ENCODE measurements at regions not wholly inside any gene's neighbourhood (a gene's known extent, or its start where the extent isn't known, plus 50 kb on each side); places are given as distances from the start of the nearest gene placed in this dataset.

- TF ChIP-seq YY1 (IDR thresholded peaks at IDR 0.05; ENCODE audit: low read depth) = no peak
- no peak for TF ChIP-seq GATA2 (CRISPR knock-in tag; IDR thresholded peaks at IDR 0.05)
- TF ChIP-seq, protein P1, sequence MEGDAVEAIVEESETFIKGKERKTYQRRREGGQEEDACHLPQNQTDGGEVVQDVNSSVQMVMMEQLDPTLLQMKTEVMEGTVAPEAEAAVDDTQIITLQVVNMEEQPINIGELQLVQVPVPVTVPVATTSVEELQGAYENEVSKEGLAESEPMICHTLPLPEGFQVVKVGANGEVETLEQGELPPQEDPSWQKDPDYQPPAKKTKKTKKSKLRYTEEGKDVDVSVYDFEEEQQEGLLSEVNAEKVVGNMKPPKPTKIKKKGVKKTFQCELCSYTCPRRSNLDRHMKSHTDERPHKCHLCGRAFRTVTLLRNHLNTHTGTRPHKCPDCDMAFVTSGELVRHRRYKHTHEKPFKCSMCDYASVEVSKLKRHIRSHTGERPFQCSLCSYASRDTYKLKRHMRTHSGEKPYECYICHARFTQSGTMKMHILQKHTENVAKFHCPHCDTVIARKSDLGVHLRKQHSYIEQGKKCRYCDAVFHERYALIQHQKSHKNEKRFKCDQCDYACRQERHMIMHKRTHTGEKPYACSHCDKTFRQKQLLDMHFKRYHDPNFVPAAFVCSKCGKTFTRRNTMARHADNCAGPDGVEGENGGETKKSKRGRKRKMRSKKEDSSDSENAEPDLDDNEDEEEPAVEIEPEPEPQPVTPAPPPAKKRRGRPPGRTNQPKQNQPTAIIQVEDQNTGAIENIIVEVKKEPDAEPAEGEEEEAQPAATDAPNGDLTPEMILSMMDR (IDR thresholded peaks at IDR 0.05) = no peak
- TF ChIP-seq MXI1 (IDR thresholded peaks at IDR 0.05; ENCODE audit: low read depth, low read length) = no peak
- TF ChIP-seq ELF1 (IDR thresholded peaks at IDR 0.05) = no peak
- TF ChIP-seq RXRA (IDR thresholded peaks at IDR 0.05; ENCODE audit: borderline replicate concordance, low read depth) = no peak
- no peak for TF ChIP-seq CHD2 (IDR thresholded peaks at IDR 0.05; ENCODE audit: low read length, partially characterized antibody)
- TF ChIP-seq FOSL2 (IDR thresholded peaks at IDR 0.05; ENCODE audit: borderline replicate concordance, low read depth) = no peak
- no peak for TF ChIP-seq SMC3 (IDR thresholded peaks at IDR 0.05; ENCODE audit: low read depth, low read length)
- TF ChIP-seq, protein P2, sequence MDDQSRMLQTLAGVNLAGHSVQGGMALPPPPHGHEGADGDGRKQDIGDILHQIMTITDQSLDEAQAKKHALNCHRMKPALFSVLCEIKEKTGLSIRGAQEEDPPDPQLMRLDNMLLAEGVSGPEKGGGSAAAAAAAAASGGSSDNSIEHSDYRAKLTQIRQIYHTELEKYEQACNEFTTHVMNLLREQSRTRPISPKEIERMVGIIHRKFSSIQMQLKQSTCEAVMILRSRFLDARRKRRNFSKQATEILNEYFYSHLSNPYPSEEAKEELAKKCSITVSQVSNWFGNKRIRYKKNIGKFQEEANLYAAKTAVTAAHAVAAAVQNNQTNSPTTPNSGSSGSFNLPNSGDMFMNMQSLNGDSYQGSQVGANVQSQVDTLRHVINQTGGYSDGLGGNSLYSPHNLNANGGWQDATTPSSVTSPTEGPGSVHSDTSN (IDR thresholded peaks at IDR 0.05) = no peak
- no peak for TF ChIP-seq NFIC (IDR thresholded peaks at IDR 0.05; ENCODE audit: borderline replicate concordance)
- TF ChIP-seq NRF1 (IDR thresholded peaks at IDR 0.05; ENCODE audit: low read depth, low read length) = no peak
- no peak for TF ChIP-seq MEF2A (IDR thresholded peaks at IDR 0.05; ENCODE audit: borderline replicate concordance, low read depth)
- H3K27ac ChIP-seq (ENCODE audit: low read depth in 2 of 2, low read length in 1 of 2) = no peak overlapping the region
- 60% methylated on average over 4 of the region's 4 CpGs for WGBS (ENCODE audit: low lambda C conversion rate)
- H4K20me1 ChIP-seq (ENCODE audit: insufficient read depth) = no peaks in the 10 kb centered on the region
- H3K4me1 ChIP-seq (ENCODE audit: control insufficient read depth in 1 of 2, insufficient read depth in 2 of 2, low read depth in 1 of 2, low read length in 1 of 2) = peaks cover 0 to 15% of the 10 kb centered on the region in 2 experiments; a peak in 1 of 4 replicates
- no peak overlapping the region for H3K9ac ChIP-seq
- no peaks in the 10 kb centered on the region for H3K36me3 ChIP-seq (replicated peaks in 1 of 2; ENCODE audit: control insufficient read depth in 1 of 2, insufficient read depth in 2 of 2, low read length in 1 of 2)
- no peaks in the 10 kb centered on the region for H3K9me2 ChIP-seq
- no peak overlapping the region for H3K4me2 ChIP-seq
- no peaks in the 10 kb centered on the region for H3K79me2 ChIP-seq (ENCODE audit: insufficient read depth)
- no peak for DNase-seq
- POLR2A ChIA-PET = no interaction called here
- CTCF ChIA-PET = interaction anchor here (0.9 to 2.7 kb wide), 4 partner anchors 17 to 266 kb away, joined by 3 to 10 read pairs (median 8); no protein-coding TSS in a partner anchor
- no peak overlapping the region for H3K4me3 ChIP-seq (ENCODE audit: low read depth in 2 of 2, low read length in 1 of 2)
- H3K9me3 ChIP-seq = no peaks in the 10 kb centered on the region
- no peak overlapping the region for H2AFZ ChIP-seq (ENCODE audit: low read depth)
- H3F3A ChIP-seq (replicated peaks; ENCODE audit: insufficient read depth) = no peaks in the 10 kb centered on the region
- 0 out of 2 replicates have a peak, but pooled peaks cover 6% of the 10 kb centered on the region for H3K27me3 ChIP-seq (ENCODE audit: insufficient read depth)
Observed at GRCh38 chr10:70943249-70943648, 54.9 kb upstream of the PCBD1 start.

DNA sequence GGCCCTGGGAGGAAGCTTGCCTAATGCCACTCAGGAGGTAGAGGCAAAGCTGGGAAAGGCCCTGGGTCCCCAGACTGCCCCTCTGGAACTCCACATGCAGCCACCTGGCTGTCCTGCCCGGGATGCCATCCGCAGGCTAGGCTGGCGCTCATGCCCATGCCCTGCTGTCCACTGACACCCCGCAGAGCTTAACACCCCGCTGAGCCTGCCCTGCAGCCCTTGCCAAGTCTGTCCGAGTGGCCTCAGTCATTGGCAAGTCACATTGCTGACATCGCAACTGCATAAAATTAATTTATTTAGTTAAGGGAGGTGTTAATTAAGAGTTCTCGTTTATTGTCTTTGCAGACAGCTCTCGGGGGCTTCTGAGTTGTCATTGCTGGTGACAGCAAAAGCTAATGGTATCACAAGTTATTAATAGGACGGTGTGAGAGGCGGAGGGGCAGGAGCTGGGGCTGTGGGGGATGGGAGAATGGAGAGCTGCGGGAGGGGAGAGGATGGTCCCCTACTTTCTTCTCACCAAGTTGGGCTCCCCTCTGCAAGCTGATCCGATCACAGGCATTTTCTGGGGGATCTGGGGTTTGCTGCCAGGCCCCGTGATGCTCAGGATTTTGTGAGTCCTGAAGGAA lies 55.6 kb upstream of the PCBD1 start:
- H3K27ac ChIP-seq (ENCODE audit: low read depth in 2 of 2, low read length in 1 of 2) = no peak overlapping the region
- no peaks in the 10 kb centered on the region for H3K9me2 ChIP-seq
- H3K27me3 ChIP-seq (ENCODE audit: insufficient read depth) = 0 out of 2 replicates have a peak, but pooled peaks cover 6% of the 10 kb centered on the region
- peaks cover 0 to 15% of the 10 kb centered on the region in 2 experiments; a peak in 1 of 4 replicates for H3K4me1 ChIP-seq (ENCODE audit: control insufficient read depth in 1 of 2, insufficient read depth in 2 of 2, low read depth in 1 of 2, low read length in 1 of 2)
- H3K79me2 ChIP-seq (ENCODE audit: insufficient read depth) = no peaks in the 10 kb centered on the region
- H3K4me2 ChIP-seq = no peak overlapping the region
- CTCF ChIA-PET = interaction anchor here (0.9 to 2.7 kb wide), 5 partner anchors 14 to 265 kb away, joined by 3 to 10 read pairs (median 7); no protein-coding TSS in a partner anchor
- DNase-seq = no peak
- no peak for TF ChIP-seq POLR2AphosphoS5 (IDR thresholded peaks at IDR 0.05; ENCODE audit: low read depth, low read length)
- 51% methylated on average over 14 of the region's 14 CpGs for WGBS (ENCODE audit: low lambda C conversion rate)
- no peak overlapping the region for H2AFZ ChIP-seq (ENCODE audit: low read depth)
- POLR2A ChIA-PET = no interaction called here
- no peak overlapping the region for H3K9ac ChIP-seq
- no peaks in the 10 kb centered on the region for H3F3A ChIP-seq (replicated peaks; ENCODE audit: insufficient read depth)
- H3K4me3 ChIP-seq (ENCODE audit: low read depth in 2 of 2, low read length in 1 of 2) = no peak overlapping the region
- no peaks in the 10 kb centered on the region for H3K9me3 ChIP-seq
- H4K20me1 ChIP-seq (ENCODE audit: insufficient read depth) = no peaks in the 10 kb centered on the region
- H3K36me3 ChIP-seq (replicated peaks in 1 of 2; ENCODE audit: control insufficient read depth in 1 of 2, insufficient read depth in 2 of 2, low read length in 1 of 2) = no peaks in the 10 kb centered on the region
